ENCODE measurements at regions not wholly inside any gene's neighbourhood (a gene's known extent, or its start where the extent isn't known, plus 50 kb on each side); places are given as distances from the start of the nearest gene placed in this dataset.

DNA sequence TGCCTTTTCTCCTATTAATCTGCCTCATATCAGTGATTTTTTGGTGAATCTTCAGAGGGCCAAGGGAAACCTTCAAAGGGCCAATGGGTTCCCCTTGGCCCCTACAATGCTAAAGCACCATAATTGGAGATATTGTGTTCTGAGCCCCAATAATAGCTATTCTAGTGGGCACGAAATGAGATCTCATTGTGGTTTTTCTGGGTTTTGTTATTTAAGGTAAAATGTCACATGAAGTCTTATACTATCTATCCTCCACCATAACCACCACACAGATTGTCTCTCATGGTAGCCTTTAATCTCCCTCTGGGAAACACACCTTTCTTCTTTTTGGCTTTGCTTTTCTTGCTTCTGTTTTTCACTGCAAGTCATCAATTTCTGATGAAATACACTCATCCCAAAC lies 152.8 kb downstream of the B3GNT2 start:
- DNase-seq (ENCODE audit: low read depth, low spot score), result no peak
- H3K4me3 ChIP-seq (ENCODE audit: low read depth, low read length), result no peak overlapping the region
- TF ChIP-seq, protein P1, sequence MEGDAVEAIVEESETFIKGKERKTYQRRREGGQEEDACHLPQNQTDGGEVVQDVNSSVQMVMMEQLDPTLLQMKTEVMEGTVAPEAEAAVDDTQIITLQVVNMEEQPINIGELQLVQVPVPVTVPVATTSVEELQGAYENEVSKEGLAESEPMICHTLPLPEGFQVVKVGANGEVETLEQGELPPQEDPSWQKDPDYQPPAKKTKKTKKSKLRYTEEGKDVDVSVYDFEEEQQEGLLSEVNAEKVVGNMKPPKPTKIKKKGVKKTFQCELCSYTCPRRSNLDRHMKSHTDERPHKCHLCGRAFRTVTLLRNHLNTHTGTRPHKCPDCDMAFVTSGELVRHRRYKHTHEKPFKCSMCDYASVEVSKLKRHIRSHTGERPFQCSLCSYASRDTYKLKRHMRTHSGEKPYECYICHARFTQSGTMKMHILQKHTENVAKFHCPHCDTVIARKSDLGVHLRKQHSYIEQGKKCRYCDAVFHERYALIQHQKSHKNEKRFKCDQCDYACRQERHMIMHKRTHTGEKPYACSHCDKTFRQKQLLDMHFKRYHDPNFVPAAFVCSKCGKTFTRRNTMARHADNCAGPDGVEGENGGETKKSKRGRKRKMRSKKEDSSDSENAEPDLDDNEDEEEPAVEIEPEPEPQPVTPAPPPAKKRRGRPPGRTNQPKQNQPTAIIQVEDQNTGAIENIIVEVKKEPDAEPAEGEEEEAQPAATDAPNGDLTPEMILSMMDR (IDR thresholded peaks at IDR 0.05; ENCODE audit: insufficient read depth, low read length, missing control alignments), result no peak
- POLR2A ChIA-PET, result no interaction called here
- CTCF ChIA-PET, result no interaction called here

GRCh38 chr2:62347563-62348270 lies 151.8 kb downstream of the B3GNT2 start:
- ChIA-PET CTCF (no interaction called here), POLR2A (no interaction called here)
- TF ChIP-seq, protein P1 (IDR thresholded peaks at IDR 0.05; ENCODE audit: insufficient read depth, low read length, missing control alignments), result no peak
- DNase-seq (ENCODE audit: low read depth, low spot score), result no peak
- H3K4me3 ChIP-seq (ENCODE audit: low read depth, low read length), result no peak overlapping the region

DNA sequence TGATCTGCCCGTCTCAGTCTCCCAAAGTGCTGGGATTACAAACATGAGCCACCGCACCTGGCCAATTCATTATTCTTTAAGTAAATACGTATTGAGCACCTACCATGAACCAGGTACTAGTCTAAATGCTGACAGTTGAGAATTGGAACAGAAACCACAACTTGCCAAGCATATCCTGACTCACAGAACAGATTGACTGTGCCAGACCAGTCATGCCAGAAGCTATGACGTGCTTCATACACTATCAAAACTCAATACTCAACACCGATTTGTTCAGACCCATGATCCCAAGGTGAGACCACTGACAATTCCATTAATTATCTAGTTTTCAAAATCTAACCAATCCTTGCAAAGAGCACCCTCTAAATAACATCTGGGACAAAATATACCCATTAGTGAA lies 148.6 kb downstream of the B3GNT2 start:
- TF ChIP-seq, protein P1 (IDR thresholded peaks at IDR 0.05; ENCODE audit: insufficient read depth, low read length, missing control alignments), result no peak
- ChIA-PET CTCF (no interaction called here), POLR2A (no interaction called here)
- no peak for DNase-seq (ENCODE audit: low read depth, low spot score)
- no peak overlapping the region for H3K4me3 ChIP-seq (ENCODE audit: low read depth, low read length)

- TF ChIP-seq, protein P1 (IDR thresholded peaks at IDR 0.05; ENCODE audit: insufficient read depth, low read length, missing control alignments), result no peak
- DNase-seq (ENCODE audit: low read depth, low spot score), result no peak
- ChIA-PET CTCF (no interaction called here), POLR2A (no interaction called here)
- no peak overlapping the region for H3K4me3 ChIP-seq (ENCODE audit: low read depth, low read length)
Measured at GRCh38 chr2:62343636-62344337, 147.9 kb downstream of the B3GNT2 start.

- TF ChIP-seq, protein P1 (IDR thresholded peaks at IDR 0.05; ENCODE audit: insufficient read depth, low read length, missing control alignments), result no peak
- POLR2A ChIA-PET, result no interaction called here
- no peak overlapping the region for H3K4me3 ChIP-seq (ENCODE audit: low read depth, low read length)
- DNase-seq (ENCODE audit: low read depth, low spot score), result no peak
- CTCF ChIA-PET, result no interaction called here
Measured at GRCh38 chr2:62343206-62343605, 147.3 kb downstream of the B3GNT2 start.

GRCh38 chr2:62340994-62341484 lies 145.1 kb downstream of the B3GNT2 start:
- TF ChIP-seq, protein P1 (IDR thresholded peaks at IDR 0.05; ENCODE audit: insufficient read depth, low read length, missing control alignments), result no peak
- no peak for DNase-seq (ENCODE audit: low read depth, low spot score)
- H3K4me3 ChIP-seq (ENCODE audit: low read depth, low read length), result no peak overlapping the region
- ChIA-PET CTCF (no interaction called here), POLR2A (no interaction called here)

All from AG04449 (cell line).